Neural crest cell (in vitro differentiated cells): ENCODE measurements at regions not wholly inside any gene's neighbourhood (a gene's known extent, or its start where the extent isn't known, plus 50 kb on each side); places are given as distances from the start of the nearest gene placed in this dataset.

Experiments used
- DNase-seq: peaks from one replicate; pipeline ENCODE4 v3.0.0; 2021; ENCODE audit warnings: low read depth, mixed read lengths, low spot score
- H3K27ac Mint-ChIP-seq: one replicate; pipeline ENCODE4 v1.8.0; 2021; ENCODE audit warnings: mild to moderate bottlenecking, mixed read lengths; ENCODE audit not compliant: unreplicated experiment
- H3K27me3 Mint-ChIP-seq: 2 replicates; pipeline ENCODE4 v1.8.0; 2021; ENCODE audit warnings: low read depth, mild to moderate bottlenecking, mixed read lengths
- H3K36me3 Mint-ChIP-seq: 2 replicates; pipeline ENCODE4 v1.8.0; 2021; ENCODE audit warnings: low read depth, mild to moderate bottlenecking, mixed read lengths
- H3K4me1 Mint-ChIP-seq: 2 replicates; pipeline ENCODE4 v1.8.0; 2021; ENCODE audit warnings: mixed read lengths
- H3K4me3 Mint-ChIP-seq: one replicate; pipeline ENCODE4 v1.8.0; 2021; ENCODE audit warnings: mild to moderate bottlenecking, mixed read lengths
- H3K9me3 Mint-ChIP-seq: 2 replicates; pipeline ENCODE4 v1.8.0; 2021; ENCODE audit warnings: mixed read lengths
- TF ChIP-seq, protein P1 (sequence below): fragments of 200-600 bp; sonication (generic); conservative IDR thresholded peaks from 2 replicates; pipeline ENCODE4 v1.5.0; 2021; ENCODE audit warnings: antibody characterized with exemption, mild to moderate bottlenecking

DNA sequence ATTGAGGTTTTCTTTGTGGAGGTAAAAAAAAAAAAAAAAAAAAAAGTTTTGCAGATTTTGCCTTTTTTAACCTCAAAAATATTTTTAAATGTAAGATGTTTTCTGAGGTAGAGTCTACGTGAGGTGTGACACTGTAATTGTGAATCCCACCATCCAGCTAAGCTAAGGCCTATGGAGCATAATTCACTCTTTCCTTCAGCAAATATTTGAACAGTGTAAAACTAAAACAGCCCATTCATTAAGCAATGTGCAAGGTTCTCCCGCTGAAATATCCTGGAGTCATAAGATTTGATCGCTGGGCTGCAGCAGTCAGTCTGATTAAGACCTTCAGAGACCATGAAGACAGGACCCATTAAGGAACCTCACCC lies 105.1 kb downstream of the HNRNPLL start:
- Mint-ChIP-seq H3K9me3 (peaks cover 7% of the 10 kb centered on the region), H3K27ac (no peak overlapping the region), H3K27me3 (no peaks in the 10 kb centered on the region), H3K36me3 (peaks cover 2% of the 10 kb centered on the region), H3K4me3 (no peak overlapping the region), H3K4me1 (peaks cover 14% of the 10 kb centered on the region)
- no peak for DNase-seq
- TF ChIP-seq, protein P1, sequence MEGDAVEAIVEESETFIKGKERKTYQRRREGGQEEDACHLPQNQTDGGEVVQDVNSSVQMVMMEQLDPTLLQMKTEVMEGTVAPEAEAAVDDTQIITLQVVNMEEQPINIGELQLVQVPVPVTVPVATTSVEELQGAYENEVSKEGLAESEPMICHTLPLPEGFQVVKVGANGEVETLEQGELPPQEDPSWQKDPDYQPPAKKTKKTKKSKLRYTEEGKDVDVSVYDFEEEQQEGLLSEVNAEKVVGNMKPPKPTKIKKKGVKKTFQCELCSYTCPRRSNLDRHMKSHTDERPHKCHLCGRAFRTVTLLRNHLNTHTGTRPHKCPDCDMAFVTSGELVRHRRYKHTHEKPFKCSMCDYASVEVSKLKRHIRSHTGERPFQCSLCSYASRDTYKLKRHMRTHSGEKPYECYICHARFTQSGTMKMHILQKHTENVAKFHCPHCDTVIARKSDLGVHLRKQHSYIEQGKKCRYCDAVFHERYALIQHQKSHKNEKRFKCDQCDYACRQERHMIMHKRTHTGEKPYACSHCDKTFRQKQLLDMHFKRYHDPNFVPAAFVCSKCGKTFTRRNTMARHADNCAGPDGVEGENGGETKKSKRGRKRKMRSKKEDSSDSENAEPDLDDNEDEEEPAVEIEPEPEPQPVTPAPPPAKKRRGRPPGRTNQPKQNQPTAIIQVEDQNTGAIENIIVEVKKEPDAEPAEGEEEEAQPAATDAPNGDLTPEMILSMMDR, result no peak

DNA sequence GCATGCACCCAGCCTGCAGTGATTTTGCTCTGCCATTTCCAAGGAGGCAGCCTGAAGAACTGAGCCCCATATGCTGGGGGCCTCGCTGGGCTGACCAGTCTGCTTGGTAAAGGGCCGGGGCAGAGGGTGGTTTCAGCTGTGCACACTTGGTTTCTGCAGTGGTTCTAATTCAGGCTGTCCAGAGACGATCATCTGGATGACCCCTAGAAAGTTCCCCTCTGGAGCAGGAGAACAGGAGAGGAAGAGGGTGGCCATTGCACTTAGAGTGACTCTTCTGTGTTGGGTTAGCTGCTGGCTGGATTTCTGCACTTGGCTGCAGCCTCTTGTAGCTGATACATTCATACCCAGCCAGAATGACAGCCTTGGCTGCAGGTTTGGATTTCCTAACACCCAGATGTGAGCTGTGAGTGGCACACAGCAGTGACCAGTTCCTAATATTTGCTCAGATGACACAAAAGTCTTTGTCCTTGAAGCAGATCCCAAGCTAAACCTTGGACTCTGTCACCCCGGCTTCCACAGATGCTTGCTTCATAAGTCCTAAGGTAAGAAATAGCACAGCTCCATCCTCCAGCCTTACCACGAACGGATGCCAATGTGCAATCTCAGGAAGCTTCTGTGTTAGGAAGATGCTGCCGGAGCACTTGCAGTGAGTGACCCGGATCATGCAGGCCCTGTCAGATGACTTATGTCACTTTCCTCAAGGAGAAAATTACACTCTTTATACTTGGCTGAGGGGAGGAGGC lies 105.6 kb downstream of the HNRNPLL start:
- peaks cover 14% of the 10 kb centered on the region for H3K4me1 Mint-ChIP-seq
- DNase-seq, result no peak
- TF ChIP-seq, protein P1, result no peak
- no peak overlapping the region for H3K27ac Mint-ChIP-seq
- H3K9me3 Mint-ChIP-seq, result peaks cover 4% of the 10 kb centered on the region
- no peaks in the 10 kb centered on the region for H3K36me3 Mint-ChIP-seq
- H3K27me3 Mint-ChIP-seq, result no peaks in the 10 kb centered on the region
- no peak overlapping the region for H3K4me3 Mint-ChIP-seq

DNA sequence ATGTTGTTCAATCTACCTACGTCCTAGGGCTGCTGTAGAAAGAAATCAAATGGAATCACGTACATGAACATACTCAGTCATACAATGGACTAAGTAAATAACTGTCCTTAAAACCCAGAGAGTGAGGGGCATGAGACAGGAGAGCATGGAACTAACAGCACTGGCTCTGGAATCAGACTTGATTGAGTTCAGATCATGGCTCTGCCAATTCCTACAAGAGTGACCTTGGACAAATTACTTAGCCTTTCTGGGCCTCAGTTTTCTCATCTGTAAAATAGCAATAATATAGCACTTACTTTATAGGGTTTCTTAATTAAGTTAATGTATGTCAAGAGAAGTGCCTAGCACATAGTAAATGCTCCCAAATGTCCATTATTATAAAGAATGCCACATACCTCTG lies 106.8 kb downstream of the HNRNPLL start:
- no peak for DNase-seq
- Mint-ChIP-seq H3K27ac (no peak overlapping the region), H3K4me1 (peaks cover 14% of the 10 kb centered on the region), H3K36me3 (no peaks in the 10 kb centered on the region), H3K4me3 (no peak overlapping the region), H3K27me3 (no peaks in the 10 kb centered on the region), H3K9me3 (no peaks in the 10 kb centered on the region)
- TF ChIP-seq, protein P1, result no peak

DNA sequence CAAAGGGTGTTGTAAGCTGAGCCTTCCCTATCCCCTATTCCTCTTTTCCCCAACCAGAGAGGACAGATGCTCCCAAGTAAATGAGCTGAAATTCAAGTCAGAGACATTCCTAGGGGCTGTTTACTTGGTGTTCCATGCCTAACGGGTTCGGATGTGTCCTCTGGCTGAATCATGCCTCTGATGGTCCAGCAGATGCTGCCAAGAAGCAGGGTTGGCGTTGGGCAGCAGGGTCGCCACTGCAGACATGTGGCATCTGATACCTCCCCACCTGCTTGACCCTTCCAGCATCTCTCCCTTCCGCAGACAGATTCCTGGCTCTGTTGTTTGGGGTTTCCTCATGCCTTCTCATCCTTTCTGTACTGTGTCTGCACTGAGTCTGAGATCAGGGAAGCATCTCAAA lies 108.3 kb downstream of the HNRNPLL start:
- TF ChIP-seq, protein P1, result no peak
- DNase-seq, result no peak
- Mint-ChIP-seq H3K9me3 (no peaks in the 10 kb centered on the region), H3K27ac (no peak overlapping the region), H3K4me3 (no peak overlapping the region), H3K27me3 (no peaks in the 10 kb centered on the region), H3K4me1 (peaks cover 11% of the 10 kb centered on the region), H3K36me3 (no peaks in the 10 kb centered on the region)

DNA sequence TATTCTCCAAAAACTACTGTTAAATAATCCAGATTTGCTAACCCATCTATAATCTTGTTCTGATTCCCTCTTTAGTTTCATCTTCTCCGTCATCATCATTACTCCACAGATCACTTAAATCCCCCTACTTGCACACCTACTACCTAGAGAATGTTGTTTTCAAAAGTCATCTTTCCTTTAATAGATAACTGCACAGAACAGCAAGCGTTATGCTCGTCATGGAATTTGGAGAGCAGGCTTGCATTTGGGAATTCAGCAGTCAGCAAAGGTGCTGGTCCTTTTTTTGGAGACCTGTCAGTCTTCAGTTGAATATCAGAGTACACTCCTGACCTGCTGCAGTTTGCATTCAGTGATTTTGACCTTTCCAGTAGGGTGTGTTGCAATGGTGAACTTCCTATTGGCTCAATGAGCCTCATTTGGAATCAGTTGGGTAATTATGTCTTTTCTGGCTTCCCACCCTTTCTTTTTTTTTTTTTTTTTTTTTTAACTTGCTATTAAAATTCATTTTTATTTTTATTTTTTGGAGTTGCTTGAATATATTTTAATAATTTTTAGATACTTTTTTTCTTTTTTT lies 110.6 kb downstream of the HNRNPLL start:
- Mint-ChIP-seq H3K36me3 (no peaks in the 10 kb centered on the region), H3K9me3 (no peaks in the 10 kb centered on the region), H3K4me3 (no peak overlapping the region), H3K27ac (no peak overlapping the region), H3K4me1 (no peaks in the 10 kb centered on the region), H3K27me3 (no peaks in the 10 kb centered on the region)
- no peak for DNase-seq
- TF ChIP-seq, protein P1, result no peak
